ENCODE measurements at regions not wholly inside any gene's neighbourhood (a gene's known extent, or its start where the extent isn't known, plus 50 kb on each side); places are given as distances from the start of the nearest gene placed in this dataset.

DNA sequence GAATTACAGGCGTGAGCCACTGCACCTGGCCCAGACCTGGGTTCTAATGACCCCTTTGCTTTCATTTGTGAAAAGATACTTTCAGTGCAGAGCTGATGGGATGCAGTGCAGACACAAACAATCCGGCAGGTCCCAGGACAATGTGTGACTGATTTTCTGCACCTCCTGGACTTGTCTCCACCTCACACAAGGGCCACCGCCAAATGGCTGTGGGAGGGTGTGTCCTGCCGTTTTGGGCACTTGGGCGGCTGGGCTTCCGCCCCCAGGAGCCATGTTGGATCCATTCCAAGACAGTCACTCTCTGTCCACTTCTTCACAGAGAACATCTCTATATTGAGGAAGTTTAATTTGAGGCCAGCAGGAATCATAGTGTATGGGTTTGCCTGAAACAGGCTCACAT lies 112.3 kb upstream of the ZNF507 start (continued):
- TF ChIP-seq TP53 (CRISPR knock-in tag; IDR thresholded peaks at IDR 0.05), result no peak
- no peak for TF ChIP-seq RFX5 (IDR thresholded peaks at IDR 0.05)
- no peak for TF ChIP-seq EHMT2 (IDR thresholded peaks at IDR 0.05; ENCODE audit: low read depth)

- no peak for FAIRE-seq
Measured at GRCh38 chr19:32233885-32234284, 111.5 kb upstream of the ZNF507 start.

GRCh38 chr19:32234663-32235217 lies 110.7 kb upstream of the ZNF507 start:
- FAIRE-seq, result no peak
- no peak for ATAC-seq
- ChIA-PET POLR2A (no interaction called here), CTCF (interaction anchor here (3.0 kb wide), 1 partner anchor 10 kb away, joined by 28 read pairs; no protein-coding TSS in a partner anchor)
- Histone ChIP-seq H3K4me1 (no peaks in the 10 kb centered on the region), H3K4me3 (no peak overlapping the region), H3K27ac (no peak overlapping the region), H3K9me3 (no peaks in the 10 kb centered on the region), H3K4me2 (no peak overlapping the region)
- WGBS (ENCODE audit: missing lambda C conversion rate), result 1% methylated on average over 3 of the region's 3 CpGs
- TF ChIP-seq MAFK (IDR thresholded peaks at IDR 0.05; ENCODE audit: partially characterized antibody) (peak; percentile 29), PHF8 (IDR thresholded peaks at IDR 0.05; ENCODE audit: borderline replicate concordance, low read depth) (no peak), ZNF302 (CRISPR knock-in tag; IDR thresholded peaks at IDR 0.05) (no peak)
- DNase-seq (ENCODE audit: low read depth in 1 of 2, low spot score in 1 of 2), result no peak

More at GRCh38 chr19:32233885-32234284, 111.5 kb upstream of the ZNF507 start:
- DNase-seq (ENCODE audit: low read depth in 1 of 2, low spot score in 1 of 2), result no peak
- 39% methylated on average over 4 of the region's 4 CpGs for WGBS (ENCODE audit: missing lambda C conversion rate)
- Histone ChIP-seq H3K4me3 (no peak overlapping the region), H3K9me3 (no peaks in the 10 kb centered on the region), H3K27ac (no peak overlapping the region), H3K4me1 (no peaks in the 10 kb centered on the region), H3K4me2 (no peak overlapping the region)
- no peak for TF ChIP-seq TFCP2L1 (CRISPR knock-in tag; IDR thresholded peaks at IDR 0.05)
- TF ChIP-seq ZC3H11A (IDR thresholded peaks at IDR 0.05), result no peak
- no peak for TF ChIP-seq POLR2A (IDR thresholded peaks at IDR 0.05; ENCODE audit: low read length)
- no peak for TF ChIP-seq HMGXB4 (CRISPR knock-in tag; IDR thresholded peaks at IDR 0.05; ENCODE audit: borderline replicate concordance)
- TF ChIP-seq JUN (IDR thresholded peaks at IDR 0.05), result no peak
- TF ChIP-seq MAZ (IDR thresholded peaks at IDR 0.05; ENCODE audit: borderline replicate concordance, low read depth, low read length), result no peak
- no peak for TF ChIP-seq EHMT2 (IDR thresholded peaks at IDR 0.05; ENCODE audit: low read depth)
- TF ChIP-seq HOXB5 (CRISPR knock-in tag; IDR thresholded peaks at IDR 0.05), result no peak
- TF ChIP-seq, protein P1, sequence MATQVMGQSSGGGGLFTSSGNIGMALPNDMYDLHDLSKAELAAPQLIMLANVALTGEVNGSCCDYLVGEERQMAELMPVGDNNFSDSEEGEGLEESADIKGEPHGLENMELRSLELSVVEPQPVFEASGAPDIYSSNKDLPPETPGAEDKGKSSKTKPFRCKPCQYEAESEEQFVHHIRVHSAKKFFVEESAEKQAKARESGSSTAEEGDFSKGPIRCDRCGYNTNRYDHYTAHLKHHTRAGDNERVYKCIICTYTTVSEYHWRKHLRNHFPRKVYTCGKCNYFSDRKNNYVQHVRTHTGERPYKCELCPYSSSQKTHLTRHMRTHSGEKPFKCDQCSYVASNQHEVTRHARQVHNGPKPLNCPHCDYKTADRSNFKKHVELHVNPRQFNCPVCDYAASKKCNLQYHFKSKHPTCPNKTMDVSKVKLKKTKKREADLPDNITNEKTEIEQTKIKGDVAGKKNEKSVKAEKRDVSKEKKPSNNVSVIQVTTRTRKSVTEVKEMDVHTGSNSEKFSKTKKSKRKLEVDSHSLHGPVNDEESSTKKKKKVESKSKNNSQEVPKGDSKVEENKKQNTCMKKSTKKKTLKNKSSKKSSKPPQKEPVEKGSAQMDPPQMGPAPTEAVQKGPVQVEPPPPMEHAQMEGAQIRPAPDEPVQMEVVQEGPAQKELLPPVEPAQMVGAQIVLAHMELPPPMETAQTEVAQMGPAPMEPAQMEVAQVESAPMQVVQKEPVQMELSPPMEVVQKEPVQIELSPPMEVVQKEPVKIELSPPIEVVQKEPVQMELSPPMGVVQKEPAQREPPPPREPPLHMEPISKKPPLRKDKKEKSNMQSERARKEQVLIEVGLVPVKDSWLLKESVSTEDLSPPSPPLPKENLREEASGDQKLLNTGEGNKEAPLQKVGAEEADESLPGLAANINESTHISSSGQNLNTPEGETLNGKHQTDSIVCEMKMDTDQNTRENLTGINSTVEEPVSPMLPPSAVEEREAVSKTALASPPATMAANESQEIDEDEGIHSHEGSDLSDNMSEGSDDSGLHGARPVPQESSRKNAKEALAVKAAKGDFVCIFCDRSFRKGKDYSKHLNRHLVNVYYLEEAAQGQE (IDR thresholded peaks at IDR 0.05), result no peak
- no peak for TF ChIP-seq POLR2AphosphoS2 (conservative IDR thresholded peaks at IDR 0.05; ENCODE audit: low read length)
- no peak for TF ChIP-seq FOSB (CRISPR knock-in tag; IDR thresholded peaks at IDR 0.05)
- no peak for TF ChIP-seq JUNB (IDR thresholded peaks at IDR 0.05)
- no peak for TF ChIP-seq TP53 (CRISPR knock-in tag; IDR thresholded peaks at IDR 0.05)
- TF ChIP-seq RFX5 (IDR thresholded peaks at IDR 0.05), result no peak
- TF ChIP-seq EP300 (IDR thresholded peaks at IDR 0.05), result no peak
- TF ChIP-seq CHD2 (IDR thresholded peaks at IDR 0.05; ENCODE audit: low read length, partially characterized antibody), result no peak
- no peak for TF ChIP-seq CBX8 (IDR thresholded peaks at IDR 0.05)
- no peak for TF ChIP-seq HOXB13 (CRISPR knock-in tag; IDR thresholded peaks at IDR 0.05; ENCODE audit: low read depth)
- no peak for TF ChIP-seq GATA3 (IDR thresholded peaks at IDR 0.05; ENCODE audit: borderline replicate concordance)
- TF ChIP-seq RNF2 (IDR thresholded peaks at IDR 0.05; ENCODE audit: borderline replicate concordance, low read depth), result no peak
- POLR2A ChIA-PET, result no interaction called here
- CTCF ChIA-PET, result interaction anchor here (3.0 kb wide), 1 partner anchor 10 kb away, joined by 28 read pairs; no protein-coding TSS in a partner anchor
- ATAC-seq, result no peak

Measured in A549 (cell line).